ENCODE measurements at regions not wholly inside any gene's neighbourhood (a gene's known extent, or its start where the extent isn't known, plus 50 kb on each side); places are given as distances from the start of the nearest gene placed in this dataset.

- TF ChIP-seq CTCF (IDR thresholded peaks at IDR 0.05): no peak
- no peak for TF ChIP-seq POLR2A (IDR thresholded peaks at IDR 0.05)
- no peak for TF ChIP-seq EP300 (IDR thresholded peaks at IDR 0.05)
Observed at GRCh38 chr1:163725551-163725950, 403.8 kb downstream of the NUF2 start.
